PC-9 (cell line): ENCODE measurements at regions not wholly inside any gene's neighbourhood (a gene's known extent, or its start where the extent isn't known, plus 50 kb on each side); places are given as distances from the start of the nearest gene placed in this dataset.

Experiments
- BruUV-seq: library from RNA; stranded (reverse); fragments of 400-500 nt; replicated peaks from 2 replicates; lab custom pipeline; 2021; lab: Mats Ljungman, UMichigan
- CTCF ChIA-PET: fragments of 300-600 bp; sonication (Branson Sonifier 250); formaldehyde crosslinking; loops from one replicate; lab custom pipeline; 2022; ENCODE audit warnings: antibody characterized with exemption; lab: Charles Lee
- POLR2A ChIA-PET: fragments of 300-600 bp; sonication (Branson Sonifier 250); formaldehyde crosslinking; loops from one replicate; lab custom pipeline; 2022; ENCODE audit warnings: antibody characterized with exemption; ENCODE audit not compliant: unreplicated experiment; lab: Charles Lee
- DNase-seq, 2 experiments: peaks; one replicate each; pipeline versions ENCODE4 v3.0.0 to v3.0.0-alpha.2; 2015 to 2022; ENCODE audit warnings: mixed read lengths in 1 of 2
- H2AFZ ChIP-seq: fragments of 200-600 bp; sonication (generic); 2 replicates; pipeline ENCODE4 v1.8.1; 2017; ENCODE audit warnings: antibody characterized with exemption
- H3F3A ChIP-seq: fragments of 200-600 bp; sonication (generic); 2 replicates; pipeline ENCODE4 v1.8.1; 2017; ENCODE audit warnings: antibody characterized with exemption, mild to moderate bottlenecking, low read depth; ENCODE audit not compliant: insufficient read depth
- H3K27ac ChIP-seq: fragments of 200-600 bp; sonication (generic); 2 replicates; pipeline ENCODE4 v1.6.1; 2016; ENCODE audit warnings: mixed run types
- H3K27me3 ChIP-seq: fragments of 200-600 bp; sonication (generic); 2 replicates; pipeline ENCODE4 v1.6.1; 2016; ENCODE audit warnings: low read depth, mixed run types; ENCODE audit not compliant: insufficient read depth
- H3K36me3 ChIP-seq: fragments of 200-600 bp; sonication (generic); 2 replicates; pipeline ENCODE4 v1.6.1; 2016; ENCODE audit warnings: low read depth, mixed run types
- H3K4me1 ChIP-seq: fragments of 200-600 bp; sonication (generic); replicated peaks from 2 replicates; pipeline ENCODE4 v1.6.1; 2016; ENCODE audit warnings: mixed run types; ENCODE audit not compliant: insufficient read depth
- H3K4me2 ChIP-seq: fragments of 200-600 bp; sonication (generic); 2 replicates; pipeline ENCODE4 v1.6.1; 2017; ENCODE audit warnings: mixed run types
- H3K4me3 ChIP-seq: fragments of 200-600 bp; sonication (generic); 2 replicates; pipeline ENCODE4 v1.6.1; 2016; ENCODE audit warnings: mixed run types
- H3K79me2 ChIP-seq: fragments of 200-600 bp; sonication (generic); 2 replicates; pipeline ENCODE4 v1.6.1; 2017; ENCODE audit warnings: low read depth, mixed run types
- H3K9me2 ChIP-seq: fragments of 200-600 bp; sonication (generic); 2 replicates; pipeline ENCODE4 v1.8.1; 2017; ENCODE audit warnings: mild to moderate bottlenecking; ENCODE audit not compliant: insufficient read depth
- H3K9me3 ChIP-seq: fragments of 200-600 bp; sonication (generic); 2 replicates; pipeline ENCODE4 v1.8.1; 2016; ENCODE audit warnings: low read depth; ENCODE audit not compliant: insufficient read depth
- H4K20me1 ChIP-seq: fragments of 200-600 bp; sonication (generic); 2 replicates; pipeline ENCODE4 v1.8.1; 2017; ENCODE audit not compliant: insufficient read depth
- CTCF ChIP-seq: fragments of 200-600 bp; sonication (generic); conservative IDR thresholded peaks from 2 replicates; pipeline ENCODE4 v1.6.1; 2017; ENCODE audit warnings: mixed run types, antibody characterized with exemption, mild to moderate bottlenecking, moderate library complexity
- EZH2 ChIP-seq: fragments of 200-600 bp; sonication (generic); IDR thresholded peaks from 2 replicates; pipeline ENCODE4 v1.8.0; 2017; ENCODE audit warnings: antibody characterized with exemption, low read depth
- intact Hi-C: fragments of 100-400 bp; cut with micrococcal nuclease; formaldehyde crosslinking; loops from one replicate; pipeline ENCODE4 v1.10.0; 2022; ENCODE audit not compliant: unreplicated experiment

- H3K79me2 ChIP-seq: no peaks in the 10 kb centered on the region
- H3K9me3 ChIP-seq: 0 out of 2 replicates have a peak, but pooled peaks cover 4% of the 10 kb centered on the region
- no peaks in the 10 kb centered on the region for H3K4me1 ChIP-seq
- DNase-seq: no peak
- no peak overlapping the region for H3K4me3 ChIP-seq
- no peaks in the 10 kb centered on the region for H3K36me3 ChIP-seq
- peaks cover 19% of the 10 kb centered on the region; the same call in 1 of the 2 replicates for H3K27me3 ChIP-seq
- H2AFZ ChIP-seq: no peak overlapping the region
- intact Hi-C loops: no loop called here
- CTCF ChIA-PET: no interaction called here
- no peaks in the 10 kb centered on the region for H4K20me1 ChIP-seq
- H3K27ac ChIP-seq: no peak overlapping the region
- BruUV-seq: no TSS peak
- H3K4me2 ChIP-seq: no peak overlapping the region
- H3F3A ChIP-seq: no peaks in the 10 kb centered on the region
- no peaks in the 10 kb centered on the region for H3K9me2 ChIP-seq
- TF ChIP-seq EZH2: no peak
- no peak for TF ChIP-seq CTCF
- POLR2A ChIA-PET: no interaction called here
Measured at GRCh38 chr5:4740156-4740555, 400.0 kb upstream of the ADAMTS16 start.

- no peak for TF ChIP-seq CTCF
- no peak for TF ChIP-seq EZH2
- no peaks in the 10 kb centered on the region for H3K9me3 ChIP-seq
- no TSS peak for BruUV-seq
- no peak for DNase-seq
- H3F3A ChIP-seq: no peaks in the 10 kb centered on the region
- H3K27me3 ChIP-seq: no peaks in the 10 kb centered on the region
- no peak overlapping the region for H3K4me3 ChIP-seq
- no peaks in the 10 kb centered on the region for H3K4me1 ChIP-seq
- no peak overlapping the region for H3K4me2 ChIP-seq
- CTCF ChIA-PET: no interaction called here
- POLR2A ChIA-PET: interaction anchor here (0.7 kb wide), 1 partner anchor 231 kb away, joined by 4 read pairs; no protein-coding TSS in a partner anchor
- H3K27ac ChIP-seq: no peak overlapping the region
- no peaks in the 10 kb centered on the region for H3K79me2 ChIP-seq
- H4K20me1 ChIP-seq: no peaks in the 10 kb centered on the region
- no peaks in the 10 kb centered on the region for H3K9me2 ChIP-seq
- no peaks in the 10 kb centered on the region for H3K36me3 ChIP-seq
- intact Hi-C loops: loop anchor here (2.0 kb wide), 1 partner anchor 66 kb away; no protein-coding TSS in a partner anchor
- H2AFZ ChIP-seq: no peak overlapping the region
Measured at GRCh38 chr5:4758550-4758949, 381.6 kb upstream of the ADAMTS16 start.

- Histone ChIP-seq H3K27ac (no peak overlapping the region), H3F3A (no peaks in the 10 kb centered on the region), H3K4me1 (no peaks in the 10 kb centered on the region), H3K36me3 (no peaks in the 10 kb centered on the region), H3K27me3 (no peaks in the 10 kb centered on the region), H3K4me3 (no peak overlapping the region), H2AFZ (no peak overlapping the region), H3K4me2 (no peak overlapping the region), H3K9me3 (no peaks in the 10 kb centered on the region), H3K9me2 (no peaks in the 10 kb centered on the region), H3K79me2 (no peaks in the 10 kb centered on the region), H4K20me1 (no peaks in the 10 kb centered on the region)
- no TSS peak for BruUV-seq
- TF ChIP-seq CTCF (no peak), EZH2 (no peak)
- no peak for DNase-seq
- POLR2A ChIA-PET: interaction anchor here (0.7 kb wide), 1 partner anchor 231 kb away, joined by 4 read pairs; no protein-coding TSS in a partner anchor
- CTCF ChIA-PET: no interaction called here
- intact Hi-C loops: loop anchor here (2.0 kb wide), 1 partner anchor 66 kb away; no protein-coding TSS in a partner anchor
Measured at GRCh38 chr5:4758996-4759395, 381.1 kb upstream of the ADAMTS16 start.
